LNCaP clone FGC (cell line): ENCODE measurements at regions not wholly inside any gene's neighbourhood (a gene's known extent, or its start where the extent isn't known, plus 50 kb on each side); places are given as distances from the start of the nearest gene placed in this dataset.

Experiments used
- DNase-seq: peaks from one replicate; pipeline ENCODE4 v3.0.0-alpha.2; 2011; ENCODE audit warnings: low read depth
- H3K4me3 ChIP-seq: 2 replicates; pipeline ENCODE4 v1.5.1; 2011; ENCODE audit warnings: mild to moderate bottlenecking, low read depth, low read length, control low read depth
- CTCF ChIP-seq: IDR thresholded peaks from 2 replicates; pipeline ENCODE4 v1.5.1; 2012; ENCODE audit warnings: mild to moderate bottlenecking; ENCODE audit not compliant: control insufficient read depth, insufficient read depth; ENCODE audit errors: extremely low read depth

GRCh38 chr11:130737866-130738431 is 178.3 kb downstream of the SNX19 start:
- no peak for TF ChIP-seq CTCF
- no peak overlapping the region for H3K4me3 ChIP-seq
- no peak for DNase-seq

GRCh38 chr11:130738611-130739010 is 177.7 kb downstream of the SNX19 start:
- no peak overlapping the region for H3K4me3 ChIP-seq
- no peak for DNase-seq
- TF ChIP-seq CTCF, result no peak

- H3K4me3 ChIP-seq, result no peak overlapping the region
- TF ChIP-seq CTCF, result no peak
- DNase-seq, result no peak
These were observed 175.5 kb downstream of the SNX19 start for GRCh38 chr11:130740819-130741218.

GRCh38 chr11:130744794-130745193 is 171.5 kb downstream of the SNX19 start:
- no peak for TF ChIP-seq CTCF
- DNase-seq, result no peak
- H3K4me3 ChIP-seq, result no peak overlapping the region

GRCh38 chr11:130749216-130749615 is 167.1 kb downstream of the SNX19 start:
- no peak overlapping the region for H3K4me3 ChIP-seq
- TF ChIP-seq CTCF, result no peak
- no peak for DNase-seq

- TF ChIP-seq CTCF, result no peak
- DNase-seq, result no peak
- no peak overlapping the region for H3K4me3 ChIP-seq
These were observed 155.7 kb downstream of the SNX19 start for GRCh38 chr11:130760515-130761125.
